ENCODE measurements at regions not wholly inside any gene's neighbourhood (a gene's known extent, or its start where the extent isn't known, plus 50 kb on each side); places are given as distances from the start of the nearest gene placed in this dataset.

- intact Hi-C loops (cut with micrococcal nuclease; ENCODE audit: unreplicated experiment): no loop called here
- no peaks in the 10 kb centered on the region for H3K79me2 ChIP-seq (ENCODE audit: insufficient read depth, low read length)
- TF ChIP-seq SRSF4 (IDR thresholded peaks at IDR 0.05; ENCODE audit: low read depth, low read length, poor library complexity, severe bottlenecking) (no peak), HIVEP1 (CRISPR knock-in tag; IDR thresholded peaks at IDR 0.05) (no peak), SALL2 (CRISPR knock-in tag; IDR thresholded peaks at IDR 0.05) (no peak), ZNF331 (CRISPR knock-in tag; IDR thresholded peaks at IDR 0.05) (no peak), NCOA2 (CRISPR knock-in tag; IDR thresholded peaks at IDR 0.05) (no peak), NFIC (IDR thresholded peaks at IDR 0.05; ENCODE audit: low read length) (no peak), IRF2 (CRISPR knock-in tag; IDR thresholded peaks at IDR 0.05) (no peak), ZNF326 (CRISPR knock-in tag; IDR thresholded peaks at IDR 0.05; ENCODE audit: borderline replicate concordance) (no peak), KLF15 (CRISPR knock-in tag; IDR thresholded peaks at IDR 0.05; ENCODE audit: borderline replicate concordance) (no peak), ZFP36 (IDR thresholded peaks at IDR 0.05; ENCODE audit: borderline replicate concordance, low read depth, low read length, partially characterized antibody) (no peak)
- ATAC-seq: no peak
- 15% methylated on average over 5 of the region's 5 CpGs for WGBS (ENCODE audit: low lambda C conversion rate)
- POLR2A ChIA-PET: no interaction called here
- no peak for DNase-seq (ENCODE audit: low spot score)
- H4K20me1 ChIP-seq (ENCODE audit: insufficient read depth, low read length): no peaks in the 10 kb centered on the region
- CTCF ChIA-PET (ENCODE audit: low intra/inter-chr PET ratio, low total read pairs): no interaction called here
- no peaks in the 10 kb centered on the region for H3K36me3 ChIP-seq (replicated peaks in 1 of 2; ENCODE audit: control insufficient read depth in 1 of 2, insufficient read depth in 2 of 2, low read length in 2 of 2)
- in situ Hi-C loops (cut with HindIII; ENCODE audit: extremely low pct_ligation_motif_present, low pct_unique_long_range_greater_than_20kb): no loop called here
- BruUV-seq (replicated peaks): no TSS peak
- no peak overlapping the region for H3K27ac ChIP-seq (ENCODE audit: extremely low read length, insufficient read depth, low read length)
- no peaks in the 10 kb centered on the region for H3K4me1 ChIP-seq (ENCODE audit: insufficient read depth, low read length)
- no peak overlapping the region for H3K9ac ChIP-seq (ENCODE audit: insufficient read depth, low read depth, low read length)
- no peak overlapping the region for H3K4me2 ChIP-seq (ENCODE audit: low read depth, low read length)
- H3K4me3 ChIP-seq (replicated peaks in 1 of 3; ENCODE audit: insufficient read depth in 1 of 3, low read depth in 2 of 3, low read length in 3 of 3): no peak overlapping the region
- no peaks in the 10 kb centered on the region for H3K9me3 ChIP-seq (ENCODE audit: low read length)
- H2AFZ ChIP-seq (ENCODE audit: low read length): no peak overlapping the region
- FAIRE-seq: no peak
- H3K27me3 ChIP-seq (ENCODE audit: control insufficient read depth in 1 of 2, insufficient read depth in 2 of 2, low read length in 2 of 2): no peaks in the 10 kb centered on the region
These were observed 107.2 kb upstream of the CDH2 start for GRCh38 chr18:28284132-28284531.

- no peak for FAIRE-seq
These were observed 104.5 kb upstream of the CDH2 start for GRCh38 chr18:28281400-28281799.

More at GRCh38 chr18:28281400-28281799, 104.5 kb upstream of the CDH2 start:
- Histone ChIP-seq H3K4me3 (replicated peaks in 1 of 3; ENCODE audit: insufficient read depth in 1 of 3, low read depth in 2 of 3, low read length in 3 of 3) (no peak overlapping the region), H4K20me1 (ENCODE audit: insufficient read depth, low read length) (no peaks in the 10 kb centered on the region), H3K36me3 (replicated peaks in 1 of 2; ENCODE audit: control insufficient read depth in 1 of 2, insufficient read depth in 2 of 2, low read length in 2 of 2) (no peaks in the 10 kb centered on the region), H3K4me1 (ENCODE audit: insufficient read depth, low read length) (no peaks in the 10 kb centered on the region), H3K9ac (ENCODE audit: insufficient read depth, low read depth, low read length) (no peak overlapping the region), H3K9me3 (ENCODE audit: low read length) (no peaks in the 10 kb centered on the region), H3K4me2 (ENCODE audit: low read depth, low read length) (no peak overlapping the region), H2AFZ (ENCODE audit: low read length) (no peak overlapping the region), H3K27me3 (ENCODE audit: control insufficient read depth in 1 of 2, insufficient read depth in 2 of 2, low read length in 2 of 2) (no peaks in the 10 kb centered on the region), H3K79me2 (ENCODE audit: insufficient read depth, low read length) (no peaks in the 10 kb centered on the region), H3K27ac (ENCODE audit: extremely low read length, insufficient read depth, low read length) (no peak overlapping the region)
- ATAC-seq (no peak), DNase-seq (ENCODE audit: low spot score) (no peak)
- in situ Hi-C loops (cut with HindIII; ENCODE audit: extremely low pct_ligation_motif_present, low pct_unique_long_range_greater_than_20kb): no loop called here
- POLR2A ChIA-PET: no interaction called here
- BruUV-seq (replicated peaks): no TSS peak
- WGBS (ENCODE audit: low lambda C conversion rate): 0% methylated on average over 2 of the region's 2 CpGs
- no peak for TF ChIP-seq MXD4 (CRISPR knock-in tag; IDR thresholded peaks at IDR 0.05)
- no peak for TF ChIP-seq STAT6 (CRISPR knock-in tag; IDR thresholded peaks at IDR 0.05; ENCODE audit: borderline replicate concordance)
- no peak for TF ChIP-seq ZNF749 (CRISPR knock-in tag; IDR thresholded peaks at IDR 0.05; ENCODE audit: borderline replicate concordance)
- no peak for TF ChIP-seq TFE3 (CRISPR knock-in tag; IDR thresholded peaks at IDR 0.05)
- CTCF ChIA-PET (ENCODE audit: low intra/inter-chr PET ratio, low total read pairs): no interaction called here
- intact Hi-C loops (cut with micrococcal nuclease; ENCODE audit: unreplicated experiment): no loop called here
